ENCODE measurements at regions not wholly inside any gene's neighbourhood (a gene's known extent, or its start where the extent isn't known, plus 50 kb on each side); places are given as distances from the start of the nearest gene placed in this dataset.
"Not testable (repeated sequence)": the region's sequence is repeated elsewhere in the genome, so short reads cannot be mapped to it uniquely, and the experiment has no call there.

DNA sequence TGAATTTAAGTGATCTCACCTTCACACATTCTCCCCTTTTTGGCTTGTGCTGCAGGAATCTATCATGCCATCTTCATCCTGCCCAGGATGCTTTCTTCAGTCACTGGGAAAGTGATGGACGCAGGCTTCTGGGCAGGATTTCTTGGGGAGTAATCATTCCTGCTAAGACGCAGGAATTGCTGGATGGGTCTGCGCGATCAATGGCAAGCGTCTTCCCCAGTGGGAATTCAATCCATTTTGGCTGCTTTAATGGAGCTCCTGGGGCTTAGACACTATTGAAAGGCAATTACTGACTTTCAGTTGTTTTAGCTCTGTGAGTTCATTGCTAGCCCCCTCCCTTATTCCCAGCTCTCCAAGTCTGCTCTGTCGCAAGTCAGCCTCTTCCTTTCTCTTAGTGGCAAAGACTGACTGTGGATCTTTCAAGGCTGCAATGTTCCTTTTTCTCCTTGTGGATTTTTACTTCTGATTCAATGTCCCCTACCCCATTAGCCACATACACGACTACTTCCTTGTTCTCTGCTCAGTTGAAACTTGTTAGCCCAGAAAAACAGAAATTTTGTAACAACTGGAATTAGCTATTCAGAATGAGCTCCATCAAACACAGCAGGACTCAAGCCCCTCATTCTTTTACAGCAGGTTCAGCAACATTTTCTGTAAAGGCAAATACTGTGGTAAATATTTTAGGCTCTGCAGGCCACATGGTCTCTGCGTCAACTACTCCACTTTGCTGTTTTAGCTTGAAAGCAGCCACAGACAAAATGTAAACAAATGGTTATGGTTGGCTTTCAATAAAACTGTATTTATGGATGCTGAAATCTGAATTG is 154.9 kb downstream of the ASB9 start:
- DNase-seq: no peak

DNA sequence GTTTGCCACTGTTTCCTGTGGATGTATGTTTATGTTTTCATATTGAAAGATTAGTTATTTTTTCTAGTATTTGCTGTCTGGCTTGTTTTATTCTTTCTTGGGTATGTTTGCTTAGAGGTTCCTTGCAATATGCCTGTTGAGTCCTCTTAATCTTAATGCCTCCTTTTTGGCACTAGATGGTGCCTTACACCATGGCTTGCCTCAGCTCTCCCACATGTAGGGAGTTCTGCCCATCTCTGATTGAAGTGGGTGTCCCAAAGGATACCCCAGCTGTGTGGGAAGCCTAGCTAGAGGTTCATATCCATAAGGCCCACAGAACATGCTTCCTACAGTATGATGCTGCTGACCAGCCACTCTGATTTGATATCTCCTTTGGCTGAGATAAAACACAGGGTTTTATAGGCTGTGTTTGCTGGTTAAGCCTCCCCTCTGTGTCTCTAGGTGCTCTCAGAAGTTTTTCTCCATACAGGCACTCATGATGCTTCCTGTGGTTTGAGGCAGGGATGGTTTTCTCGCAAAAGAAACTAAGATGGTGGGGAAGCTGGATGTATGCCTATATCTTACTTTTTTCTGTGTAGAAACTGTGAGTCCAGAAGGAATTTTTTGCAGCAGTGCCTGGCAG is 162.4 kb downstream of the ASB9 start:
- DNase-seq: no peak

GRCh38 chrX:15098505-15098904 is 171.4 kb downstream of the ASB9 start:
- DNase-seq: no peak

DNA sequence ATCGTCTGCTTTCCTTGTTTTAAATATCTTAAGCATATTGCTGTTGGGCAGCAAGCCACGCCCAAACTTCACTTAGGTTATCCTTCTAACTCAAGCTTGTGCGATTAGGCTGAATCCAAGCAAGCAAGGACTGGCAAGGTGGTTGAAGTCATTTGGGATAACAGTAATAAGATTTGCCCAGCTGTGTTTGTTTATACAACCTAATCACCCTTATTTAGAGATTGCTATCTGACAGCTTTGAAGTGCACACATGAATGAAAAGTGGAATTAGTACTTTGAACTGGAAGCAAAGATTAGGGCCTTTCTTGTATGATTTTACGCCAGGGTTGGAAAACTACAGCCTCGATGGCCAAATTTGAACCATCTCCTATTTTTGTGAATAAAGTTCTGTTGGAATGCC is 182.1 kb downstream of the ASB9 start:
- no peak for DNase-seq

- DNase-seq: no peak
Observed at GRCh38 chrX:15073313-15073712, 196.6 kb downstream of the ASB9 start.

GRCh38 chrX:15072880-15073279 is 197.0 kb downstream of the ASB9 start:
- DNase-seq: no peak

- DNase-seq: no peak
Observed at GRCh38 chrX:15072259-15072658, 197.6 kb downstream of the ASB9 start.

GRCh38 chrX:15059474-15059873 is 186.3 kb downstream of the MOSPD2 start:
- DNase-seq: no peak

- no peak for DNase-seq
Observed at GRCh38 chrX:15056044-15056443, 182.8 kb downstream of the MOSPD2 start.

DNA sequence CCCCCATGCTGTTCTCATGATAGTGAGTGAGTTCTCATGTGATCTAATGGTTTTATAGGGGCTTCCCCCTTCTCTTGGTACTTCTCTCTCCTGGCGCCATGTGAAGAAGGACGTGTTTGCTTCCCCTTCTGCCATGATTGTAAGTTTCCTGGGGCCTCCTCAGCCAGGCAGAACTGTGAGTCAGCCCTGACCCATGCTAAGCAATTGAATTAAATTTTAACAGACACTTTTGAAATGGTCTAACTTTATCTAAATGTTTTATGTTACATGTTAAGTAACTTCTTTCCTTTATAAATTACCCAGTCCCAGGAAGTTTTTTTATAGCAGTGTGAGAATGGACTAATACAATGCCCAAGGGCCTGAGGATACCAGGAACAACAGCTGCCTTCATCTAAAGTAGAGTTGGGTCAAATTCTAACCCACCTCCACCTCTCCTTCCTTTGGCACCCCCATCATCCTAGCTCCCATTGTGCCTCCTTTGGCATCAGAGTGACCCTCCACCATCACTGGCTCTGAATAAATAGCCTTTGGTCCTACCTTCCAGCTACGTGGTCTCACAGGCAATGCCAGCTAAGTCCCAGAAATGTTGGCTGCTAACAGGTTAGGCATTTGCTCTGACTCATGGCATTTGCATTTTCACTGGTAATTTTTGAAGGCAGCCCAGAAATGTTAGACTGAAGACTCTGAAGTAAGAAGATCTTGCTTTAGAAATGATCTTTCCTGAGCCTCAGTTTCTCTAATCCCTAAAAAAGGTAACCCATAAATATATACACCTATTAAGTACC is 182.1 kb downstream of the MOSPD2 start:
- no peak for DNase-seq

DNA sequence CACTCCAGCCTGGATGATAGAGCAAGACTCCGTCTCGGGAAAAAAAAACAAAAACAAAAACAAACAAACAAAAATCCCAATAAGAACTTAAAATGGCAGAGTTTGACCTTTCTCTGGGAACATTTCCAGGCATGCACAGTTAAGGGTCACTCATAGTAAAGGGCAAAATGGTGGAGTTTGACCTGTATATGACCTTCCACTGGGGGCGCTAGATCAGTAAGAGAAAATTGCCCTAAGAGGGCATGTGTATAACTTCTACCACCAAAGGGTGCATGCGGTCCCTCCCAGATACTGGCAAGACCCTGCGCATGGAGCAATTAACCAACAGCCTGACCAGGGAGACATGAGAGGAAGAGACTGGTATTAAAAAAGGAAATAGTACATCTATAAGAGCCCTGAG is 177.2 kb downstream of the MOSPD2 start:
- DNase-seq: no peak

GRCh38 chrX:15043538-15043937 is 170.3 kb downstream of the MOSPD2 start:
- no peak for DNase-seq

DNA sequence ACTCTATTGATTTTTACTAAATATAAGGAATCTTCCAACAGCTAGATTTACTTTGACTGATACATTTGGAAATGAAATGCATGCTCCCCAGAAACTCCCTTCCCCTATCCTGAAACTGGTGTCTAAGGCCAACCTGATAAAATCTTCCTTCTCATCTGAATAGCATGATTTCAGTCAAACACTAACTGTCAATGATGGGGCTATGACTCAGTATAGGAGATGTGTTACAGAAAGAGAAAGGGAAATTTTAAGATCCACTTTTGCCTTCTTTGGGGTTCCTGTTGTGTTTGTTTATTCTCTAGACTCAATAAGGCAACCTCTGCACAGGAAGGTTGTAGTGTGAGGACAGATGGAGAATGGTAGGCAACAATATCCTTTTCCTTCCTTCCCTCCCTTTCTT is 160.7 kb downstream of the MOSPD2 start:
- no peak for DNase-seq

- DNase-seq: no peak
Observed at GRCh38 chrX:15017491-15017890, 144.3 kb downstream of the MOSPD2 start.

GRCh38 chrX:15016051-15016450 is 142.8 kb downstream of the MOSPD2 start:
- no peak for DNase-seq

GRCh38 chrX:15014281-15014680 is 141.1 kb downstream of the MOSPD2 start:
- DNase-seq: no peak

DNA sequence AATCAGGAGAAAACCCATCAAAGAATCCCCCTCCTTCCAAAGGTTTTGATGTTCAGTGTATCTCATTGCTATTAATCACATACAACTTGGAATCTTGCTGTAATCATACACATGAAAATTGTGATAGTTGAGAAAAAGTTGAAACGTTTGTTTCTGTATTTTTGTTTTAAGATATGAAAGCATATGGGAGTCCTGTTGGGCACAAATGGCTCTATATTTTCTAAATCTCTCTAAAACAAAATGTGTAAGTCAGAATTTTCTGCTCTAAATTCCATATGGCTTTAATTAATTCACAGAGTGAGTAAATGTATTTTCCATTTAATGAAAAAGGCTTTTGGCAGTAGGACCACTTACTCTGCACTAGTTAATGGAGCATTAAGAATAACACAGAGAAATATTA is 140.2 kb downstream of the MOSPD2 start:
- DNase-seq: no peak

GRCh38 chrX:14997271-14997670 is 124.0 kb downstream of the MOSPD2 start:
- no peak for DNase-seq

GRCh38 chrX:14984425-14984824 is 111.2 kb downstream of the MOSPD2 start:
- not testable (repeated sequence) for DNase-seq

Data from CD4-positive, alpha-beta T cell treated with Interleukin-4 for 4 hours (primary cell).